ENCODE measurements at regions not wholly inside any gene's neighbourhood (a gene's known extent, or its start where the extent isn't known, plus 50 kb on each side); places are given as distances from the start of the nearest gene placed in this dataset.

GRCh38 chr2:228864131-228864530 is 407.0 kb downstream of the PID1 start:
- TF ChIP-seq CTCF (IDR thresholded peaks at IDR 0.05), result no peak
- no peak for TF ChIP-seq POLR2A (IDR thresholded peaks at IDR 0.05)

All from thyroid gland (tissue), 4 donors.